Head of caudate nucleus (tissue), 42 donors: ENCODE measurements at regions not wholly inside any gene's neighbourhood (a gene's known extent, or its start where the extent isn't known, plus 50 kb on each side); places are given as distances from the start of the nearest gene placed in this dataset.
"Not testable (repeated sequence)": the region's sequence is repeated elsewhere in the genome, so short reads cannot be mapped to it uniquely, and the experiment has no call there.

ENCODE experiments used
- DNase-seq, 42 donors: peaks; one replicate each; pipeline versions ENCODE4 v3.0.0 to v3.0.0-alpha.2; 2020 to 2021; ENCODE audit warnings: mixed read lengths in 7 of 42
- intact Hi-C: fragments of 100-400 bp; cut with DNase I; formaldehyde crosslinking; loops from one replicate; pipeline ENCODE4 v1.15.0; 2022

DNA sequence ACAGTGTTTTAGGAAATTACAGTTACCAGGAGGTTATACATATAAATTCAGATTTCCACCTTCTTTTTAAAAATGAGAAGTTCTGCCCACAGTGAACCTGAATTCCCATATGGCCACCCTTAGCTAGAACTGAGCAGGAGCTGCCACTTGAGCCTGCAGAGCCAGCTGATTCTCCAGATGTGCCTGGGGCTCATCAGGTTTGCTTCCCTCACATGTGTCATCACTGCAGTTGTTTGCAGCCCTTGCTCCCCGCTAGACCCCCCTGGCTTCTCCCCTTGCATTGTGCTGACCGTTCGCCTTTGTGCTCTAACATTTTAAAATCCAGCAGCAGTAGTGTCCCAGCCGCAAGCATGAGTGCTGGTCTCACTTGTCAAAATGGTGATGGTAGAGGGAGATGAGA, 131.1 kb downstream of the UTRN start:
- intact Hi-C loops: no loop called here
- no peak for DNase-seq

DNA sequence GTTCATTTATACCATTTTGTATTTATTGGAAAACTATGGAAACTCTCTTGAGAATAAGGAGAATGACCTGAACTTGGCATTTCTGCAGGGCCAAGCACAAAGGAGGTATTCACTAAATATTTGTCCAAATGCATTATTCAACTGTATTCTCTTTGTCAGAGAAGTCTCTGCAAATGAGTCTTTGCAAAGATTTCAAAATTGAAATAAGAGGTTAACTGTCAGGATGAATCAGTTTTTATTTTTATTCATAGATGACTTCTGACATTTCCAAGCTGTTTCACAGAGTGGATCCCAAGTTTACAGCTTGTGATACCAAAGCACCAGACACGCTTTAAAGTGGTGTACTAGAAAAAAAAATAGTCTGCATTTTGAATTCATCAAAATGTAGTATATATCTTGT, 131.6 kb downstream of the UTRN start:
- DNase-seq: no peak
- intact Hi-C loops: no loop called here

DNA sequence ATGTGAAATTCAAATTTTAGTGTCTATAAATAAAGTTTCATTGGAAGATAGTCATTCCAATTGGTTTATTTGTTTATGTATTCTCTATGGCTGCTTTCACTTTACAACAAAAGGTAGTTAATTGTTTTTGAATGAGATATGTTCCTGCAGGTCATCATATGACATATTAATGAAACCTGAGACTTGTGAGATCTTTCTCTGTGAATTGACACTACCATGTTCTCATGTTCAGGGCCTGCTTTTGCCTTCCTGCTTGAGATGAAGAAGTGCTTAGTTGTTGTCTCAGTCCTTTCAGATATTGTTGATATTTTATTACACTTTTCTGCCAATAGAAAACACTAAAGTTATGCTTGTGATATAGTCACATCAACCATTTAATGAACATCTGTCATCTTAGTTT, 132.5 kb downstream of the UTRN start:
- DNase-seq: no peak
- intact Hi-C loops: no loop called here

DNA sequence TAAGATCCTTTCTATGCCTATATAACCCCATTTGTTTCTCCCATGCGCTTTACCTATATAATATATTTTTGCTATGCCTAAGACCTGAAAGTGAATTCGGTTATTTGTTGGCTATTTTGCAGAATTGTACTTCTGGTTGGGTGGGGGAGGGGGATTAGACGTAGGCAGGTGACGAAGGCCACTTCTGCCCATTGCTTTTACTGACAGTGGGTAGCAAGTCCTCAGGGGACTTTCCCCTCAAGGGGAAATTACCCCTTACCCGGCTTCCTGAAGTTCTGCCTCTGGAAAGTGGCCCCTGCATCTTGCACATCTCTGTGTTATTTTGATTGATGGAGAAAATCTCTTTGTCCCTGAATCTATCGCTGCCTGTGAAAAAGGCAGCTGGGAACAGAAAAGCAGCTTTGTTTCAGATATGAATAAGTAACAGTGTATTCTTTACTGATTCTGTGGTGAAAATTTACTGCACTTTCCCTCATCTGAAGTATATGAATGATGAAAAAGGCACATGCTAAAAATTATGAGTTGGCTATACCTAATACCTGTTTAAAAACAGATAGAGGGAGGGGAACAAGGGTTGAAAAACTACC, 133.9 kb downstream of the UTRN start:
- intact Hi-C loops: no loop called here
- no peak for DNase-seq

DNA sequence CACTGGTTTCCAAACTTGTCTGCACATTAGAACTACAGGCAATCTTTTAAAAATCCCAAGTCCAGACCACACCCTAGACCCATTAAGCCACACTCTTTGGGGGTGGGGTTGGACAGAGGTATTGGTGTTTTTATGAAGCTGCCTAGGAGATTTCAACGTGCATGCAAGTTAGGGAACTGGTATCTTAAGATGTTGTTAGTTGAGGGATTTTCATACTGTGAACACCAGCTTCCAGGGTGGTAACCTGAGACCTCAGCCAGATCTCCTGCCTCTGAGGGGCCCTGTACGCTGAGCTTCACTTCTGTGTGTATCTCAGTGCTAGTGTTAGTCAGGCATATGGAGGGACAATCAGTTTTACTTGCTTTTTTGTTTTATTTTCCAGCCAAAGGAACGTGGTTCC, 138.0 kb downstream of the UTRN start:
- intact Hi-C loops: no loop called here
- DNase-seq: no peak

DNA sequence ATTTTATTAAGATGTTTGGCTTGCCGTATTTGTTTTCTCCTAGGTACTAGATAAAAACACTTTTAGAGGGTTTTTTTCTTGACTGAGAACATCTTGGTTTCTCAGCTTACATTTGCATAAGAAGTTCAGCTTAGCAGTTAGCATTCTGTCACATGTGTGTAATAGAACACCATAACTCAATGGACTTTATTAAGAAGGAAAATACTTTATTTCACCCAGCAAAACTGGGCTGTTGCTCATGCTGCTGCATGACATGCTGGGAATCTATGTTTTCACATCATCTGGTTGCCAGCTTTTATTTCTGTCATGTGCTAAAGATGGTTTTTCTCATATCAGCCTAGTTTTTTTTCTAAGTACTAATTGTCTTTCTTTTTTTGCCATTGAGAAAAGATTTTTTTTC, 144.6 kb downstream of the UTRN start:
- intact Hi-C loops: no loop called here
- DNase-seq: no peak

DNA sequence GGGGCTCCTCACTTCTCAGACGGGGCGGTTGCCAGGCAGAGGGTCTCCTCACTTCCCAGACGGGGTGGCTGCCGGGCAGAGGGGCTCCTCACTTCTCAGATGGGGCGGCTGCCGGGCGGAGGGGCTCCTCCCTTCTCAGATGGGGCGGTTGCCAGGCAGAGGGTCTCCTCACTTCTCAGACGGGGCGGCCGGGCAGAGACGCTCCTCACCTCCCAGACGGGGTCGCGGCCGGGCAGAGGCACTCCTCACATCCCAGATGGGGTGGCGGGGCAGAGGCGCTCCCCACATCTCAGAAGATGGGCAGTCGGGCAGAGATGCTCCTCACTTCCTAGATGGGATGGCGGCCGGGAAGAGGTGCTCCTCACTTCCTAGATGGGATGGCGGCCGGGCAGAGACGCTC, 148.3 kb downstream of the UTRN start:
- DNase-seq, intact Hi-C loops: not testable (repeated sequence)

DNA sequence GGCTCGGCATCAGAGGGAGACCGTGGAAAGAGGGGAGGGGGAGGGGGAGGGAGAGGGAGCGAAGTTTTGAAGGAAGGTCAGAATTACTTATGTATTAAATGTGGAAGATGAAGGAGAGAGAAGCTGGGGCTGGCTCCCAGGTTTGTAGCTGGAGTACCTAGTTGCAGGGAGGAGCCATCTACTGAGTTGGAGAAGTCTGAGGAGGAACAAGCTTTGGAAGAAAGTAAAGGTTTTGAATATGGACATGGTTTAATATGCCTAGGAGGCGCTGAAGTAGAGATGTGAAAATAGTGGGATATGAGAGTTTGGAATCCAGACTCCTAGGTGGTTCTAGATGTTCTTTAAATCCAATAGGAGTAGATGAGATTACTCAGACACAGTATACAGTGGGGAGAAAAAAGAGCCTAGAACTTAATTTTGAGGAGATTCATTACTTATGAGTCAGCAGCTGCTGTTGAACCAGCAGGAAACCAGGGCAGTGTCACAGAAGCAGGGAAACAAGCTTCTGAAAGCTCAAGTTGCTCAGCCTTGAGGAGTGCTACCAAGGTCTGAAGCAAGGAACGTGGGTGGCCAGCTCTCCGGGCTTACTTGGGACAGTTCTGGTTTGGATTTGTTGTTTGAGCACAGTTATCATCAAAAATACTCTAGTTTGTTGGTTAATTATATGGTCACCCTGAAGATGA, 149.3 kb downstream of the UTRN start:
- intact Hi-C loops: no loop called here

DNA sequence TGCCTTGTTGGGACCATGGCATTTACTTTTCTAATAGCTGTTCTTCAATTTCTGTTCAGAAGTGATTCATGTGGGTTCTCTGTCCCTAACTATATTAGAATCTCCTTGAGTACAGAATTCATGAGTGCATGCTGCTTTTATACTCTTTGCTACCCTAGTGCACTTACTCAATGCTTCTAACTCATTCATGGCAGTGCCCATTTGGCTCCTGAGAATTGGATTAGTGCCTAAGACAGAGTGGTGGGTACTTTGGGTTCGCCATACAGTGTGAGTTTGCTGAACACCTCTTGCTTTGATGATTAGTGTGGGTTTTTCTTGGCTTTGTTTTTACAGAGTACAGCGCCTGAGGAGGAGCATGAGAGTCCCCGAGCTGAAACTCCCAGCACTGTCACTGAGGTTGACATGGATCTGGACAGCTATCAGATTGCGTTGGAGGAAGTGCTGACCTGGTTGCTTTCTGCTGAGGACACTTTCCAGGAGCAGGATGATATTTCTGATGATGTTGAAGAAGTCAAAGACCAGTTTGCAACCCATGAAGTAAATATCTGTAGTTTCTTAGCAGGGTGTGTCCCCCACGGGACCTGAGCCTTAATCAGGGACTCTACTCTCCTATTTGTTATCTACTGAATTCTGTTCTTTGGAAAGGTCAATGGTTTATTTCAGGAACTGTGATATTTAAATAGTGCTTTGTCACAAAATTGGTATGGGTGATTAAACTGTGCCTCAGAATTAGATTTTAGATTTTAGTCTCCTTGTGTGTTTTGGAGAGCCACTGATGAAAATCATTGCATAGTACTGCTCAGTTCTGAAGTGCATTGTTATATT, 150.7 kb downstream of the UTRN start:
- DNase-seq: no peak
- intact Hi-C loops: no loop called here

More for the DNA sequence above, 149.3 kb downstream of the UTRN start:
- DNase-seq: no peak

DNA sequence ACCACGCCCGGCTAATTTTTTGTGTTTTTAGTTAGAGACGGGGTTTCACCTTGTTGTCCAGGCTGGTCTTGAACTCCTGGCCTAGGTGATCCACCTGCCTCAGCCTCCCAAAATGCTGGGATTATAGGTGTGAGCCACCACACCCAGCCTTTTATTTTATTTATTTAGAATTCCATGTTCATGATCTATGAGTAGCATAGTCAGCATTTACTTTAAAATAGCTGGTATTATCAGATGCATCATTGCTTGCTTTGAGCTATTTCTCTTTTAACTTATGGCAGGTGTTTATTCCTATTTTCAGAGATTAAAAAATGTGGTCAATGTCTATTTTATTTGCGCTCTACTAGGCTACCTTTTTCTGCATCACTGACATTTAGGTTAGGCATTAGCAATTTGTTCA, 152.0 kb downstream of the UTRN start:
- no peak for DNase-seq
- intact Hi-C loops: no loop called here

DNA sequence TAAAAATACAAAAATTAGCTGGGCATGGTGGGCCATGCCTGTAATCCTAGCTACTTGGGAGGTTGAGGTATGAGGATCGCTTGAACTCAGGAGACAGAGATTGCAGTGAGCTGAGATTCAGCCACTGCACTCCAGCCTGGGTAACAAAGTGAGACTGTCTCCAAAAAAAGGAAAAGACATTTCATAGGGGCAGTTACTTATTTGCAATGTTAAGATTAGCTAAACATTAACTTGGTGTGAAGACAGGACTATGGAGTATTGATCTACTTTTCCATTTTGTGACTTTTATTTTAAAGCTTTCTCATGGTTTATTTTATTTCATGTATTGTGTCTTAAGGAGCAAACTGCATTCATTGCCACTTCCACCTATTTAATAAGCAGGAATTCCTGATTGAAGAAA, 153.0 kb downstream of the UTRN start:
- intact Hi-C loops: no loop called here
- DNase-seq: no peak

DNA sequence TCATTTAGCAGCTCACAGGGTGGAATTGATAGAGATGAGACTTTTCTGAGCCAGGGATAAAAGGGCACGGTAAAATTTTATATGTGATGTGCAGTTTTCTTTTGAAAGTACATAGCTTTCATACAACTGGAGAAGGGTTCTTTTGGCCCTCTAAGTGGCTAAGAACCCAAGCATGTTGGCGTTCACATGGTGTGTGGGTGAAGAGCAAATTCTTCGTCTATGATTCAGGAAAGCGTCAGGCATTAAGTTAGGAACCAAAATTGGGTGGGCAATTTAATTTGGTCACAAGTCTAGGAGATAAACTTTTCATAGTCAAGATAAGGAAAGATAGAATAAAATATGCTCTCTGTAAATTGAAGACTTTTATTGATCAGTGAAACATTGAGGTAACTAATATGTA, 153.9 kb downstream of the UTRN start:
- no peak for DNase-seq
- intact Hi-C loops: no loop called here

DNA sequence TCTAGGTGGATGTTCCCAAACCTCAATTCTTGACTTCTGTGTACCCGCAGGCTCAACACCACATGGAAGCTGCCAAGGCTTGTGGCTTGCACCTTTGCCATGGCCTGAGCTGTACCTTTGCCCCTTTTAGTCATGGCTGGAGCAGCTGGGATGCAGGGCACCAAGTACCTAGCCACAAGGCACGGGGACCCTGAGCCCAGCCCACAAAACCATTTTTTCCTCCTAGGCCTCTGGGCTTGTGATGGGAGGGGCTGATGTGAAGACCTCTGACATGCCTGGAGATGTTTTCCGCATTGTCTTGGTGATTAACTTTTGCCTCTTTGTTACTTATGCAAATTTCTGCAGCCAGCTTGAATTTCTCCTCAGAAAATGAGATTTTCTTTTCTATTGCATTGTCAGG, 156.7 kb downstream of the UTRN start:
- DNase-seq, intact Hi-C loops: not testable (repeated sequence)

DNA sequence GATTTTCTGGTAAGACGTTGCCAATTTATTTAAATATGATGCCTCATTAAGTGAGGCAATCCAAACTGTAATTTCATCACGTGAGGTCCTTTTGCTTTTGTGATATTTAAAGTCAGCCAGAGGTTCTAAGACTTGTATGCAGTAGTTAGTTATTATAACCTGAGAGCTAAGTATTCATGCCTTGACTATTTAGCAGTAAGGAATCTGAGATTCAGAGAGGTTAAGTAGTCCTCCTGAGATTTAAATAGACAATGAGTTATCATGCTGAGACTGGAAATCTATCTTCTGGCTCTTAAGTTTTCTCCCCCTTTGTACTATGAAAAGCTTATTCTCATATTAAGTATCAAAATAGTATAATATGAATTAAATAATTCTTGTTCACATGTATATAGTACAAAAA, 158.0 kb downstream of the UTRN start:
- no peak for DNase-seq

DNA sequence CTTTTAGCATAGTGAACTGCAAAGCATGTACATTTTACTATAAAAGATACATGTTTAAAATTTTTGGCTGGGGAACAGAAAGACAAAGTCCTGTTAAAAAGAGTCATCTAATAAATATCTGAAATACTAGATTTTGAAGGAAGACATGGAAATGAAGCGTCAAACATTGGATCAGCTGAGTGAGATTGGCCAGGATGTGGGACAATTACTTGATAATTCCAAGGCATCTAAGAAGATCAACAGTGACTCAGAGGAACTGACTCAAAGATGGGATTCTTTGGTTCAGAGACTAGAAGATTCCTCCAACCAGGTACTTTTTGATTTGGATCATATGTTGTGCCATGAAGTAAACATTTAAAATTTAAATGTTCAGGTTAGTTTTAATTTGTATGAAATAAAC, 162.3 kb downstream of the UTRN start:
- intact Hi-C loops: no loop called here
- DNase-seq: no peak

More for the DNA sequence above, 158.0 kb downstream of the UTRN start:
- intact Hi-C loops: no loop called here

DNA sequence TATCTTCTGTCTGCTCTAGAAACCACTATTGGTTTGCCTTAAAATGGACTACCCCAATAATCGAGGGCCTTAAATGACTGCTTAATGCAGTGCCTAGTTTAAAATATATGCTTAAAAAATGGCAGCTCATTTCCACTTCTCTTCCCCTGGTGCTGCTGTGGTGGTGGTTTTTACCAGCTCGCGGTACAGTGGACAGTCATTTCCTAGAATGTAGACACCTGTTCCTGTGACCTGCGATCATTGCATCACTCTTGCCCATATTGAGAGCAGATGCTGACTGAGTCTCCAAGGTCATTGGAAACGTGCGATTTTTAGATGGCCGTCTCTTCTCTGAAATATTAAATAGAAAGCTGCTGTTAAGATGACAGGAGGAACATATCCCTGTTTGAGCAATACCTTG, 164.1 kb downstream of the UTRN start:
- intact Hi-C loops: no loop called here
- no peak for DNase-seq

DNA sequence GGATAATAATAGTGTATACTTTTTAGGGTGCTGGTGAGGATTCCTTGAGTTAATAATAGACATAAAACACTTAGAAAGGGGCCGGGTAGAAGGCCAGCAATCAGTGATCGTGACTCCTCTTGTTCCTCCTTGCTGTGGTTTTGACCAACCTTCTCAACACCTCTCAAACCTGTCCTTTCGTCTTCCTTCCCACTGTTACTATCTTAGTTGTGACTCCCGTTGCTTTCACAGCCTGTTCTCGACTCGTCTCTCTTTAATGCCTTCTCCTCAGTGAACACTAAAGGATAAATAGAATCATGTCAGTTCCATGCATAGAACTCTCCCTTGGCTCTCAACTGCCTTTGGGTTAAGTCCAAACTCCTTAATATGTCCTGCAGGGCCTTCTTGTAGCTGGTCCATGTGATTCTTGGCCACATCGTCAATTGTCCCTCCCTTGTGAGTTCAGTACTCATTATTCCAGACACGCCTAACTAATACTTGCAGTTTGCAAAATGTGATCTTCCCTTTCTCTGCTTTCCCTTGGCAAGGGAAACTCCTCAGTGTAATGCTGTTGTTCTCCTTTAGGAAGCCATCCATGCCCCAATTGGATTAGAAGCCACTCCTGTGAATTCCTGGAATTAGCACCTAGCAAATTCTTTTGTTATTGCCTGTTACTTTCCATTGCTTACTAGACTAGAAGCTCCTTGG, 164.9 kb downstream of the UTRN start:
- intact Hi-C loops: no loop called here
- no peak for DNase-seq

DNA sequence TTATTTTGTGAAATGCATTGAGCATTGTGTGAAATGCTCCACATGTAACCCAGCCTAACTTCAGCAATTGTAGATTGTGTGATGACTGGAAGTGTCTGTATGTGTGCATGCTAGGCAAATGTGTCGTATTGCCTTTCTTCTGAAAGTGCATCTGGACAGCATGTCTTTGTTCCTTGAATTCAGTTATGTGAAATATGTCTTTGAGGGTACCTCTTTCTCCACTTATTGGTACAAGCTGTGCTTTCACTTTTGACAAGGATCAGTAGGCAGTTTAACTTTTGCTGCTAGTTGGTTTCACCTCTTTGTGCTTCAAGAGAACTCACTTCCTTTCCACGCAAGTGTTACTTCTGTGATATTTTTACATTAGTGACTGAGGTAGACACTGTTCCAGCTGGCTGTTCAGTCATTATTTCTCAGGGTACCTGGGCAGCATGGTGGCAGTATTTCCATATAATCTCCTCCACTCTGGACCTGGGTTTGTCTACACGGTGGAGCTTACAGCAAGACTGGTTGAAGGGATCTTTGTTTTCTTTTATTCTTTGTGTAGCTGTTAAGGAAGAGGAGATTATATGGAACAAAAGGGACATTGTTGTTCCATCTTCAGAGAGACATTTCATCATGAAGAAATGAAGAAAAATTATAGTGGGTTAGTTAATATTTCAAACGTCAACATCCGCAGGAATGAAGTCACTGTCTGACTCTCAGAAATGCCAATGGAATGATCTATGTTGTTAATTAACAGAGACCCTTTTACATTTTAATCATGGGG, 175.4 kb downstream of the UTRN start:
- no peak for DNase-seq
- intact Hi-C loops: no loop called here

DNA sequence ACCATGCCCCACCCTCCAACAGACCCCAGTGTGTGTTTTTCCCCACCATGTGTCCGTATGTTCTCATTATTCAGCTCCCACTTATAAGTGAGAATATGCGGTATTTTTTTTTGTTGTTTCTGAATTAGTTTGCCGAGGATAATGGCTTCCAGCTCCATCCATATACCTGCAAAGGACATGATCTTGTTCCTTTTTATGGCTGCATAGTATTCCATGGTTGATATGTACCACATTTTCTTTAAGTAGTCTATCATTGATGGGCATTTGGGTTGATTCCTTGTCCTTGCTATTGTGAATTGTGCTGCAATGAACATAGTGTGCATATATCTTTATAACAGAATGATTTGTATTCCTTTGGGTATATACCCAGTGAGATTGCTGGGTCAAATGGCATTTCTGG, 176.9 kb downstream of the UTRN start:
- no peak for DNase-seq
- intact Hi-C loops: no loop called here
